ENCODE measurements at regions not wholly inside any gene's neighbourhood (a gene's known extent, or its start where the extent isn't known, plus 50 kb on each side); places are given as distances from the start of the nearest gene placed in this dataset.

DNA sequence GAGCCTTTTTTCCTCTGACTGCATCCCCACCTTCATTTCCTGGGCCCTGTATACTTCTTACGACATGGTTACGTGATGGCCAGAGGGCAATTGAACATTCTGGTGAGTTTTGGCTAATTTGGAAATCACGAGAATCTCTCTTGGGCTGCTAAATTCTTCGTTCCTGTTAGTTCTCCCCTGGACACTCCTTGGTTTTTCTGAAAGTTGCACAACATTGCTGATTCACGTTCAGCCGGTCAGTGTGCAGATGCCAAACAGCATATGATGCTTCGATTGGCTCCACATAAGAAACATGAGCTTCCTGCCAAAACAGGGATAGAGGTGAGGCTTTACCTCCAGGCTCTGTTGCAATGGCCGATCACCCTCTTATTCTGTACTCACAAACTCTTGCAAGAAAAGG lies 119.4 kb upstream of the LY86 start:
- Histone ChIP-seq H3K27ac (no peak overlapping the region), H3K9me3 (ENCODE audit: severe bottlenecking) (peaks cover 6% of the 10 kb centered on the region), H3K27me3 (ENCODE audit: insufficient read depth, low read depth, severe bottlenecking) (peaks cover 18% of the 10 kb centered on the region), H3K36me3 (no peaks in the 10 kb centered on the region), H3K4me3 (ENCODE audit: low read depth, low read length) (no peak overlapping the region)
- no peak for DNase-seq
- TF ChIP-seq, protein P1, sequence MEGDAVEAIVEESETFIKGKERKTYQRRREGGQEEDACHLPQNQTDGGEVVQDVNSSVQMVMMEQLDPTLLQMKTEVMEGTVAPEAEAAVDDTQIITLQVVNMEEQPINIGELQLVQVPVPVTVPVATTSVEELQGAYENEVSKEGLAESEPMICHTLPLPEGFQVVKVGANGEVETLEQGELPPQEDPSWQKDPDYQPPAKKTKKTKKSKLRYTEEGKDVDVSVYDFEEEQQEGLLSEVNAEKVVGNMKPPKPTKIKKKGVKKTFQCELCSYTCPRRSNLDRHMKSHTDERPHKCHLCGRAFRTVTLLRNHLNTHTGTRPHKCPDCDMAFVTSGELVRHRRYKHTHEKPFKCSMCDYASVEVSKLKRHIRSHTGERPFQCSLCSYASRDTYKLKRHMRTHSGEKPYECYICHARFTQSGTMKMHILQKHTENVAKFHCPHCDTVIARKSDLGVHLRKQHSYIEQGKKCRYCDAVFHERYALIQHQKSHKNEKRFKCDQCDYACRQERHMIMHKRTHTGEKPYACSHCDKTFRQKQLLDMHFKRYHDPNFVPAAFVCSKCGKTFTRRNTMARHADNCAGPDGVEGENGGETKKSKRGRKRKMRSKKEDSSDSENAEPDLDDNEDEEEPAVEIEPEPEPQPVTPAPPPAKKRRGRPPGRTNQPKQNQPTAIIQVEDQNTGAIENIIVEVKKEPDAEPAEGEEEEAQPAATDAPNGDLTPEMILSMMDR (IDR thresholded peaks at IDR 0.05; ENCODE audit: low read depth, low read length) = no peak

- Histone ChIP-seq H3K9me3 (ENCODE audit: severe bottlenecking) (peaks cover 6% of the 10 kb centered on the region), H3K27ac (no peak overlapping the region), H3K27me3 (ENCODE audit: insufficient read depth, low read depth, severe bottlenecking) (peaks cover 15% of the 10 kb centered on the region), H3K36me3 (no peaks in the 10 kb centered on the region), H3K4me3 (ENCODE audit: low read depth, low read length) (no peak overlapping the region)
- no peak for DNase-seq
- TF ChIP-seq, protein P1 (IDR thresholded peaks at IDR 0.05; ENCODE audit: low read depth, low read length) = no peak
Observed at GRCh38 chr6:6470123-6470522, 118.4 kb upstream of the LY86 start.

GRCh38 chr6:6471276-6471675 lies 117.2 kb upstream of the LY86 start:
- no peak for DNase-seq
- Histone ChIP-seq H3K9me3 (ENCODE audit: severe bottlenecking) (peaks cover 6% of the 10 kb centered on the region), H3K27ac (no peak overlapping the region), H3K4me3 (ENCODE audit: low read depth, low read length) (no peak overlapping the region), H3K36me3 (no peaks in the 10 kb centered on the region), H3K27me3 (ENCODE audit: insufficient read depth, low read depth, severe bottlenecking) (peaks cover 7% of the 10 kb centered on the region)
- TF ChIP-seq, protein P1 (IDR thresholded peaks at IDR 0.05; ENCODE audit: low read depth, low read length) = no peak

DNA sequence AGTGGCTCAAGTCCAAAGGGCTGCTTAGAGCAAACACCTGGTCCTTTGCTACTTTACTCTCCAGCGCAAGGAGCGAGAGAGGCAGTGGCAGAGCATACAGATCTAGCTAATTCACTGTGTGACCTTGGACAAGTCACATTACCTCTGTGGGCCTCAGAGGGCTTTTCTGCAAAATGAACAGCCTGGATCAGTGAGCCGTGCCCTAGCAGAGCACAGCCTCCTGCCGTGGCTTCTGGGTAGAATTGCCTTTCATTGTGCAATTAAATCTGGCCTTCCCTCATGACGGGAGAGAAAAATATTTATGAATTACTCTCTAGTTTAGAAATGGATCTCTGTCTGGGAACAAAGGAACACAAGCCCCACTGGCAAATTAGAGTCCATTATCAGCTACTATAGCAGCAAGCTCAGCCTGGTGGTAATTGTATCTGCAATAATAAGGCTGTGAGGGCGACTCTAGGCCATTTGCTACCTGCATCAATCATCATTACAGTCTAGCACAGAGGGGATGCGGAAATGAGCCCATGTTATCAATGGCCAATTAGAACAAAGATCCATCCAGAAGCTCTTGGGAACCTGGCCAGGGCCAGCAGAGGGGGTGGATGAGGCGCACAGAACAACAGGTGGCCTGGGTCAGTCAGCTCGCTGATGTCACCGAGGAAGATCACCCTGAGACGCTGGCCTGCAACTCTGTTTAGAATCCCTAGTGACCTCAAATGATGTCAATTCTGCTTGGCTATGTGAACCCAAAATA lies 114.2 kb upstream of the LY86 start:
- DNase-seq = peak; percentile 93
- peak overlapping the region; percentile 72 for H3K27ac ChIP-seq
- H3K4me3 ChIP-seq (ENCODE audit: low read depth, low read length) = no peak overlapping the region
- H3K36me3 ChIP-seq = no peaks in the 10 kb centered on the region
- TF ChIP-seq, protein P1 (IDR thresholded peaks at IDR 0.05; ENCODE audit: low read depth, low read length) = peak; percentile 69
- H3K27me3 ChIP-seq (ENCODE audit: insufficient read depth, low read depth, severe bottlenecking) = no peaks in the 10 kb centered on the region
- peaks cover 8% of the 10 kb centered on the region for H3K9me3 ChIP-seq (ENCODE audit: severe bottlenecking)

DNA sequence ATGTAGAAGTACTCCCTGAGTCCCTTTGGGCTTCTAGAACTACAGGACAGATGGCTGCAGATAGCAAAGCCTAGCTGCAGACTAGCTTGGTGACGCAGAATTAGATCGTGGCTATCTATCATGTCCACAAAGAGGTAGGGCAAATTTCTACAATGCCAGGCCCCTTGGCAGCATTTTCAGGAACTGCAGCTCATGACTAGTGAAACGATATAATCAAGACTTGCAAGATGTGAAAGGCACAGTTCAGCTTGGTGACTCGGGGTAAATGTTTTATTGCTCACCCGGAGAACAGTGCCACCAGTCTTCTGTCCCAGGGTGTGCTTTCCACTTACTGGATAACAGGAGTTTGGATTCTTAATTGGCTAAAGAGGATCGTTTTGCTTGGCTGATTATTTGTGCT lies 108.7 kb upstream of the LY86 start:
- TF ChIP-seq, protein P1 (IDR thresholded peaks at IDR 0.05; ENCODE audit: low read depth, low read length) = peak; percentile 10; the same call in 1 of the 2 replicates
- Histone ChIP-seq H3K27ac (no peak overlapping the region), H3K27me3 (ENCODE audit: insufficient read depth, low read depth, severe bottlenecking) (no peaks in the 10 kb centered on the region), H3K4me3 (ENCODE audit: low read depth, low read length) (peak overlapping the region; percentile 13), H3K9me3 (ENCODE audit: severe bottlenecking) (peaks cover 7% of the 10 kb centered on the region), H3K36me3 (no peaks in the 10 kb centered on the region)
- peak; percentile 57 for DNase-seq

DNA sequence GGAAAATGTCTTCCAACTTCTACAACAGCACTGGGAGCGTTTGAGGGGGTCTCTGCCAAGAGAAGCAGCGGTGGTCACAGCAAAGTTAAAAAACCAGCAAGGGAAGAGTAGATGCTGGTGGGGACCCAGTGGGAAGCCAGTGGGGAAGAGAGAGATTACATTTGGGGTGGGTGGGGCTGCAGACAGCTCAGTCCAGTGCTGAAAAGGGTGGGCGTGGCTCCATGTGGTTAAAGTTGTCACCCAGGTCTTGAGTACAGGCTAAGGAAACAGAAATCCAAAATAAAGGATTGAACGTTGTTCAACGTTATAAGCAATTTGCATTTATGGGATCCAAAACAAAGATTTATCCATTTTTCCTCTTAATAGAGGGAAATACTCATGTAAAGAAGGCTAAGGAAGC lies 106.3 kb upstream of the LY86 start:
- Histone ChIP-seq H3K27ac (no peak overlapping the region), H3K9me3 (ENCODE audit: severe bottlenecking) (peaks cover 7% of the 10 kb centered on the region), H3K27me3 (ENCODE audit: insufficient read depth, low read depth, severe bottlenecking) (no peaks in the 10 kb centered on the region), H3K4me3 (ENCODE audit: low read depth, low read length) (no peak overlapping the region), H3K36me3 (no peaks in the 10 kb centered on the region)
- TF ChIP-seq, protein P1 (IDR thresholded peaks at IDR 0.05; ENCODE audit: low read depth, low read length) = no peak
- no peak for DNase-seq

Measured in WERI-Rb-1 (cell line).